K562 (cell line): ENCODE measurements at regions not wholly inside any gene's neighbourhood (a gene's known extent, or its start where the extent isn't known, plus 50 kb on each side); places are given as distances from the start of the nearest gene placed in this dataset.

Source experiments
- CTCF ChIP-seq, 3 experiments: IDR thresholded peaks in 2 of 3; conservative IDR thresholded peaks in 1 of 3; 2 replicates each; pipeline ENCODE4 v1.5.1; 2011 to 2012; ENCODE audit warnings: low read length in 3 of 3, mild to moderate bottlenecking in 3 of 3, control low read depth in 2 of 3, improper control_type of control experiment in 1 of 3, inconsistent platforms in 1 of 3, low read depth in 1 of 3, mixed read lengths in 1 of 3, moderate library complexity in 1 of 3; ENCODE audit not compliant: insufficient read depth in 2 of 3
- GATAD2A ChIP-seq: fragments of 450-650 bp; IDR thresholded peaks from 2 replicates; pipeline ENCODE4 v1.6.1; 2017
- KLF6 ChIP-seq: fragments of 250-450 bp; sonication (Bioruptor Pico); IDR thresholded peaks from 2 replicates; pipeline ENCODE4 v1.4.0; 2020; ENCODE audit warnings: mild to moderate bottlenecking, moderate library complexity, borderline replicate concordance
- TARDBP ChIP-seq: fragments of 450-650 bp; IDR thresholded peaks from 2 replicates; pipeline ENCODE4 v1.6.1; 2016
- TCF7L2 ChIP-seq: fragments of 150-350 bp; IDR thresholded peaks from 2 replicates; pipeline ENCODE4 v1.6.1; 2016; ENCODE audit warnings: low read depth, mild to moderate bottlenecking, low read length, moderate library complexity

GRCh38 chr14:24690492-24690891, 56.5 kb upstream of the GZMB start:
- TF ChIP-seq TCF7L2 (no peak), CTCF (IDR thresholded peaks at IDR 0.05 in 2 of 3, conservative IDR thresholded peaks at IDR 0.05 in 1 of 3; ENCODE audit: insufficient read depth in 2 of 3, low read depth in 1 of 3, low read length in 3 of 3) (peak; percentile 32 to 49 (median 40); a peak in 4 of 6 replicates), KLF6 (no peak), GATAD2A (no peak), TARDBP (no peak)
